ENCODE measurements at regions not wholly inside any gene's neighbourhood (a gene's known extent, or its start where the extent isn't known, plus 50 kb on each side); places are given as distances from the start of the nearest gene placed in this dataset.

GRCh38 chrX:39736216-39737211 lies 361.2 kb downstream of the BCOR start:
- intact Hi-C loops (cut with micrococcal nuclease; ENCODE audit: unreplicated experiment), result no loop called here
- CTCF ChIA-PET, result no interaction called here
- no TSS peak for BruUV-seq (replicated peaks)
- Mint-ChIP-seq H3K9me3 (ENCODE audit: unreplicated experiment) (no peaks in the 10 kb centered on the region), H3K27ac (ENCODE audit: unreplicated experiment) (no peak overlapping the region), H3K36me3 (ENCODE audit: insufficient read depth, unreplicated experiment) (no peaks in the 10 kb centered on the region), H3K4me3 (ENCODE audit: unreplicated experiment) (no peak overlapping the region), H3K27me3 (ENCODE audit: insufficient read depth, unreplicated experiment) (no peaks in the 10 kb centered on the region), H3K4me1 (ENCODE audit: low read depth, unreplicated experiment) (peaks cover 2% of the 10 kb centered on the region)
- H3K4me1 ChIP-seq, result no peaks in the 10 kb centered on the region; the same call in 1 of the 2 replicates
- no peak overlapping the region for H3K4me3 ChIP-seq (ENCODE audit: low read depth, low read length)
- no peaks in the 10 kb centered on the region for H3K36me3 ChIP-seq (ENCODE audit: control insufficient read depth, insufficient read depth, low read length)
- TF ChIP-seq CTCF (IDR thresholded peaks at IDR 0.05; ENCODE audit: insufficient read depth in 1 of 2, low read depth in 1 of 2, low read length in 1 of 2, severe bottlenecking in 1 of 2, unreplicated experiment in 1 of 2), result no peak
- POLR2A ChIA-PET, result interaction anchor here (0.6 kb wide), 1 partner anchor 80 kb away, joined by 3 read pairs; no protein-coding TSS in a partner anchor
- H3K27me3 ChIP-seq (replicated peaks; ENCODE audit: control insufficient read depth, insufficient read depth, low read length), result no peaks in the 10 kb centered on the region
- DNase-seq, result no peak
- no peaks in the 10 kb centered on the region for H3K9me3 ChIP-seq

- BruUV-seq (replicated peaks), result no TSS peak
- no peak overlapping the region for H3K27ac Mint-ChIP-seq (ENCODE audit: unreplicated experiment)
- DNase-seq, result no peak
- H3K4me3 Mint-ChIP-seq (ENCODE audit: unreplicated experiment), result no peak overlapping the region
- H3K4me1 Mint-ChIP-seq (ENCODE audit: low read depth, unreplicated experiment), result peaks cover 15% of the 10 kb centered on the region
- no peaks in the 10 kb centered on the region for H3K9me3 ChIP-seq
- POLR2A ChIA-PET, result no interaction called here
- H3K27me3 Mint-ChIP-seq (ENCODE audit: insufficient read depth, unreplicated experiment), result no peaks in the 10 kb centered on the region
- no peaks in the 10 kb centered on the region for H3K36me3 ChIP-seq (ENCODE audit: control insufficient read depth, insufficient read depth, low read length)
- no peaks in the 10 kb centered on the region for H3K9me3 Mint-ChIP-seq (ENCODE audit: unreplicated experiment)
- H3K4me3 ChIP-seq (ENCODE audit: low read depth, low read length), result no peak overlapping the region
- no peak for TF ChIP-seq CTCF (IDR thresholded peaks at IDR 0.05; ENCODE audit: insufficient read depth in 1 of 2, low read depth in 1 of 2, low read length in 1 of 2, severe bottlenecking in 1 of 2, unreplicated experiment in 1 of 2)
- H3K4me1 ChIP-seq, result no peaks in the 10 kb centered on the region; the same call in 1 of the 2 replicates
- H3K36me3 Mint-ChIP-seq (ENCODE audit: insufficient read depth, unreplicated experiment), result no peaks in the 10 kb centered on the region
- intact Hi-C loops (cut with micrococcal nuclease; ENCODE audit: unreplicated experiment), result no loop called here
- CTCF ChIA-PET, result no interaction called here
- H3K27me3 ChIP-seq (replicated peaks; ENCODE audit: control insufficient read depth, insufficient read depth, low read length), result no peaks in the 10 kb centered on the region
Measured at GRCh38 chrX:39739585-39739984, 358.2 kb downstream of the BCOR start.

GRCh38 chrX:39740078-39740477 lies 357.7 kb downstream of the BCOR start:
- Mint-ChIP-seq H3K4me1 (ENCODE audit: low read depth, unreplicated experiment) (peaks cover 15% of the 10 kb centered on the region), H3K27ac (ENCODE audit: unreplicated experiment) (no peak overlapping the region), H3K9me3 (ENCODE audit: unreplicated experiment) (no peaks in the 10 kb centered on the region), H3K36me3 (ENCODE audit: insufficient read depth, unreplicated experiment) (no peaks in the 10 kb centered on the region), H3K4me3 (ENCODE audit: unreplicated experiment) (no peak overlapping the region), H3K27me3 (ENCODE audit: insufficient read depth, unreplicated experiment) (no peaks in the 10 kb centered on the region)
- no peaks in the 10 kb centered on the region for H3K9me3 ChIP-seq
- no TSS peak for BruUV-seq (replicated peaks)
- intact Hi-C loops (cut with micrococcal nuclease; ENCODE audit: unreplicated experiment), result no loop called here
- DNase-seq, result no peak
- no peak for TF ChIP-seq CTCF (IDR thresholded peaks at IDR 0.05; ENCODE audit: insufficient read depth in 1 of 2, low read depth in 1 of 2, low read length in 1 of 2, severe bottlenecking in 1 of 2, unreplicated experiment in 1 of 2)
- ChIA-PET POLR2A (no interaction called here), CTCF (interaction anchor here (0.6 kb wide), 1 partner anchor 19 kb away, joined by 3 read pairs; no protein-coding TSS in a partner anchor)
- H3K4me3 ChIP-seq (ENCODE audit: low read depth, low read length), result no peak overlapping the region
- no peaks in the 10 kb centered on the region; the same call in 1 of the 2 replicates for H3K4me1 ChIP-seq
- no peaks in the 10 kb centered on the region for H3K36me3 ChIP-seq (ENCODE audit: control insufficient read depth, insufficient read depth, low read length)
- no peaks in the 10 kb centered on the region for H3K27me3 ChIP-seq (replicated peaks; ENCODE audit: control insufficient read depth, insufficient read depth, low read length)

All from Caco-2 (cell line).